DMS114 treated with DMSO at 0.1 percent for 48 hours (cell line): ENCODE measurements at regions not wholly inside any gene's neighbourhood (a gene's known extent, or its start where the extent isn't known, plus 50 kb on each side); places are given as distances from the start of the nearest gene placed in this dataset.

Experiments
- DNase-seq: peaks from one replicate; lab custom pipeline; 2025; ENCODE audit not compliant: unreplicated experiment; lab: John Stamatoyannopoulos, UW

GRCh38 chr7:25789701-25790640 is 362.0 kb upstream of the NFE2L3 start:
- no peak for DNase-seq

- DNase-seq = no peak
Measured at GRCh38 chr7:25790963-25791362, 361.0 kb upstream of the NFE2L3 start.

- no peak for DNase-seq
Measured at GRCh38 chr7:25792586-25792985, 359.4 kb upstream of the NFE2L3 start.

GRCh38 chr7:25795824-25796235 is 356.2 kb upstream of the NFE2L3 start:
- no peak for DNase-seq

DNA sequence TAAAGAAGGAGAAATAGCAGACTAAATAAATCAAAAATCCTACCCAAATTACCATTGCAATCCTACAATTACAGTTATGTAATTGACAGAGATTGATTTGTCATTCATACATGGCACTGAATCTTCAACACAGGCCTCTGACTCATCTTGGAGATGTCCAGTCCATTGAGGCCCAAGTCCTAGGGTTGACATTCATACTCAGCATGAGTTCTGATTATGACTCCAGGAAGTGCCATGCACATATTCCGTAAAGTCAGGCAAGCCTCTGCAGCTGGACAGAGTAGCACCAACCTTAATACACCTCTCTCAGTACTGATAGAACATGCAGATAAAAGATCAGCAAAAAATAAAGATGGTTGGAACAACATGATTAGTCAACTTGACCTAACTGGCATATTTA is 353.7 kb upstream of the NFE2L3 start:
- no peak for DNase-seq

- DNase-seq = no peak
Measured at GRCh38 chr7:25801214-25801613, 350.8 kb upstream of the NFE2L3 start.

GRCh38 chr7:25802057-25802456 is 349.9 kb upstream of the NFE2L3 start:
- DNase-seq = no peak

DNA sequence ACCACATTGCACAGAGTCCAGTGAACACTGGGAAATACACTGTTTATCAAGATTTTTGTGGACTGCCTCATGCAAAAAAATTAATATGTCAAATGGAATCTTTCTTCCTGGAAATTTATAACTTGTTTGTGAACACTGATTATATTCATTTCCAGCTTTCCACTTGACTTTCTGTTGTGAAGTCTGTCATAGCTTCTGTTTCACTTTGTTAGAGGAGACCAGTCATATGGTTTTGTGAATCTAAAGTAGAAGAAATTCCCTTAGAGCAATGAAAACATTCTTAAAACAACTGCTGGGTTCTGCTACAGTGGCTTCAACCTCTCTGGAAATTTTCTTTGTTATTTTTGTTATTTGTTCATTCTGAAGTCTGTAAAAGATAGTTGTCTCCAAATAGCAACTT is 349.5 kb upstream of the NFE2L3 start:
- no peak for DNase-seq

- no peak for DNase-seq
Measured at GRCh38 chr7:25803117-25803887, 348.7 kb upstream of the NFE2L3 start.

- no peak for DNase-seq
Measured at GRCh38 chr7:25804154-25804553, 347.8 kb upstream of the NFE2L3 start.

- no peak for DNase-seq
Measured at GRCh38 chr7:25805027-25805687, 346.8 kb upstream of the NFE2L3 start.

DNA sequence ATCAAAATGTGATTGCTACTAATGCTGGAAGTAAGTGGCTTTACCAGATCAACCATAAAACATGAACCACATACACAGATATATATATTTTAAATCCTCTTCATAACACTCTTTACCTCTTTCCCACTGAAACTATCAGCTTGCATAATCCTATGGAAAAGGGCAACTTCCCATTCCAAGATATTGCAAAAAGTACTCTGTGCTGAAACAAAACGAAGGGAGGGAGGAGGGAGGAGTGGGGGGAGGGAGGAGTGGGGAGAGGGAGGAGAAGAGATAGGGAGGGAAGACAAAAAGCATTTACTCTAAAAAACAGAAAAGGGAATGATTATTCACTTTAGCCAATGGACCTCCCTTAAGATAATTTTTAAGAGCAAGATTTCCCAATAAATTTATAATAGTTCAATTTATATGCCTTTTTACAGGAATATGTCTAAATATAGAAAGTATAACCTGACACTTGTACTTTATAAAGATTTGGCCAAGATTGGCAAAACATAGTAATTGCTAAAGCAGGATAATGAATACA is 344.8 kb upstream of the NFE2L3 start:
- DNase-seq = no peak

GRCh38 chr7:25809441-25809840 is 342.6 kb upstream of the NFE2L3 start:
- no peak for DNase-seq

- no peak for DNase-seq
Measured at GRCh38 chr7:25812086-25812850, 339.7 kb upstream of the NFE2L3 start.

- no peak for DNase-seq
Measured at GRCh38 chr7:25813381-25813780, 338.6 kb upstream of the NFE2L3 start.

- no peak for DNase-seq
Measured at GRCh38 chr7:25815711-25816110, 336.3 kb upstream of the NFE2L3 start.

GRCh38 chr7:25820432-25821040 is 331.5 kb upstream of the NFE2L3 start:
- DNase-seq = no peak

GRCh38 chr7:25821225-25821624 is 330.8 kb upstream of the NFE2L3 start:
- DNase-seq = no peak

GRCh38 chr7:25822823-25823222 is 329.2 kb upstream of the NFE2L3 start:
- DNase-seq = no peak

- no peak for DNase-seq
Measured at GRCh38 chr7:25823571-25823970, 328.4 kb upstream of the NFE2L3 start.
